ENCODE measurements at regions not wholly inside any gene's neighbourhood (a gene's known extent, or its start where the extent isn't known, plus 50 kb on each side); places are given as distances from the start of the nearest gene placed in this dataset.

DNA sequence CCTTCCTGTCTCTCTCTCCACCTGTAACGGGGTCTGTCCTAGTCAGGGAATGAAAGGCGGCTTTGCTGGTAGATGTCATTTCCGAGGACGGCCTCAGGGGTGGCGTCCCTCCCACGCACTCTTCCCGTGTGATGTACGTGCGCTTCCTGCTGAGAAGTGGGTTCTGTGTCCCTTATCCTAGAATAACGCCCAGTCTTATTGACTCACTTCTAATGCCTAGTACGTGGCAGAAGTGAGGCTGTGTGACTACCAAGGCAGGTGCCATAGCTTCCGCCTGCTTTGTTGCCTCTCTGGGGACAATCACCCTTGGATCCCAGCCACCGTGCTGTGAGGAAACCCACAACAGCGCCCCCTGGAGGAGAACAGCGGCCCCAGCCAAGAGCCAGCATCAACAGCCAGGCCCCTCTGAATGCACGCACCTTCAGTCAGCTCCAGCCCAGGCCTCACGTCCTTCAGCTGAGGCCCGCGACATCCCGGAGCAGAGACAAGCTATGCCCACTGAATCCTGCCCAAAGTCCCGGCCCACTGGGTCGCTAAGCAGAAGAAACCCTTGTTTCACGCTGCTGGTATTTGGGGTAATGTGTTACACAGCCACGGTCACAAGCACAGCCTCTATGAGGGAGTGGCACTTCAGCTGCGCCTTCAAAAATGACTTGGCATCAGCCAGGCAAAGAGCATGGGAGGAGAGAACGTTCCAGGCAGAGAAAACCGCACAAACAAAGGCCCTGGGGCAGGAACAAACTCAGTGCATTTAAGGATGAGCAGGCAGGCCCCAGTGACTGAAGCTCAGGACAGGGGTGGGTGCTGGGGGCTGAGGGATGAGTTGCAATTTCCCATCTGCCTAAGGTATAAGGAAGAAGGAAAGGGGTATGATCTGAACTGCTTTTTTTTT is 224.2 kb downstream of the NFATC2 start (continued):
- TF ChIP-seq, protein P1, sequence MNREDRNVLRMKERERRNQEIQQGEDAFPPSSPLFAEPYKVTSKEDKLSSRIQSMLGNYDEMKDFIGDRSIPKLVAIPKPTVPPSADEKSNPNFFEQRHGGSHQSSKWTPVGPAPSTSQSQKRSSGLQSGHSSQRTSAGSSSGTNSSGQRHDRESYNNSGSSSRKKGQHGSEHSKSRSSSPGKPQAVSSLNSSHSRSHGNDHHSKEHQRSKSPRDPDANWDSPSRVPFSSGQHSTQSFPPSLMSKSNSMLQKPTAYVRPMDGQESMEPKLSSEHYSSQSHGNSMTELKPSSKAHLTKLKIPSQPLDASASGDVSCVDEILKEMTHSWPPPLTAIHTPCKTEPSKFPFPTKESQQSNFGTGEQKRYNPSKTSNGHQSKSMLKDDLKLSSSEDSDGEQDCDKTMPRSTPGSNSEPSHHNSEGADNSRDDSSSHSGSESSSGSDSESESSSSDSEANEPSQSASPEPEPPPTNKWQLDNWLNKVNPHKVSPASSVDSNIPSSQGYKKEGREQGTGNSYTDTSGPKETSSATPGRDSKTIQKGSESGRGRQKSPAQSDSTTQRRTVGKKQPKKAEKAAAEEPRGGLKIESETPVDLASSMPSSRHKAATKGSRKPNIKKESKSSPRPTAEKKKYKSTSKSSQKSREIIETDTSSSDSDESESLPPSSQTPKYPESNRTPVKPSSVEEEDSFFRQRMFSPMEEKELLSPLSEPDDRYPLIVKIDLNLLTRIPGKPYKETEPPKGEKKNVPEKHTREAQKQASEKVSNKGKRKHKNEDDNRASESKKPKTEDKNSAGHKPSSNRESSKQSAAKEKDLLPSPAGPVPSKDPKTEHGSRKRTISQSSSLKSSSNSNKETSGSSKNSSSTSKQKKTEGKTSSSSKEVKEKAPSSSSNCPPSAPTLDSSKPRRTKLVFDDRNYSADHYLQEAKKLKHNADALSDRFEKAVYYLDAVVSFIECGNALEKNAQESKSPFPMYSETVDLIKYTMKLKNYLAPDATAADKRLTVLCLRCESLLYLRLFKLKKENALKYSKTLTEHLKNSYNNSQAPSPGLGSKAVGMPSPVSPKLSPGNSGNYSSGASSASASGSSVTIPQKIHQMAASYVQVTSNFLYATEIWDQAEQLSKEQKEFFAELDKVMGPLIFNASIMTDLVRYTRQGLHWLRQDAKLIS (CRISPR knock-in tag; IDR thresholded peaks at IDR 0.05) = no peak
- TF ChIP-seq SOX6 (IDR thresholded peaks at IDR 0.05) (no peak), E2F3 (CRISPR knock-in tag; IDR thresholded peaks at IDR 0.05) (peak; percentile 38; the same call in 1 of the 2 replicates), RUNX1 (IDR thresholded peaks at IDR 0.05; ENCODE audit: low read depth) (no peak), RBM34 (IDR thresholded peaks at IDR 0.05; ENCODE audit: borderline replicate concordance, insufficient read depth, low read length) (no peak), PYGO2 (tag; IDR thresholded peaks at IDR 0.05) (no peak), CBX8 (IDR thresholded peaks at IDR 0.05; ENCODE audit: borderline replicate concordance, extremely low read depth, low read depth, low read length, poor library complexity, severe bottlenecking) (no peak), ZNF717 (CRISPR knock-in tag; IDR thresholded peaks at IDR 0.05) (no peak), CSDE1 (IDR thresholded peaks at IDR 0.05) (no peak), MBD2 (IDR thresholded peaks at IDR 0.05; ENCODE audit: borderline replicate concordance, low read depth) (no peak)
- TF ChIP-seq, protein P2, sequence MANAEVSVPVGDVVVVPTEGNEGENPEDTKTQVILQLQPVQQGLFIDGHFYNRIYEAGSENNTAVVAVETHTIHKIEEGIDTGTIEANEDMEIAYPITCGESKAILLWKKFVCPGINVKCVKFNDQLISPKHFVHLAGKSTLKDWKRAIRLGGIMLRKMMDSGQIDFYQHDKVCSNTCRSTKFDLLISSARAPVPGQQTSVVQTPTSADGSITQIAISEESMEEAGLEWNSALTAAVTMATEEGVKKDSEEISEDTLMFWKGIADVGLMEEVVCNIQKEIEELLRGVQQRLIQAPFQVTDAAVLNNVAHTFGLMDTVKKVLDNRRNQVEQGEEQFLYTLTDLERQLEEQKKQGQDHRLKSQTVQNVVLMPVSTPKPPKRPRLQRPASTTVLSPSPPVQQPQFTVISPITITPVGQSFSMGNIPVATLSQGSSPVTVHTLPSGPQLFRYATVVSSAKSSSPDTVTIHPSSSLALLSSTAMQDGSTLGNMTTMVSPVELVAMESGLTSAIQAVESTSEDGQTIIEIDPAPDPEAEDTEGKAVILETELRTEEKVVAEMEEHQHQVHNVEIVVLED (CRISPR knock-in tag; IDR thresholded peaks at IDR 0.05) = no peak
- TF ChIP-seq, protein P3, sequence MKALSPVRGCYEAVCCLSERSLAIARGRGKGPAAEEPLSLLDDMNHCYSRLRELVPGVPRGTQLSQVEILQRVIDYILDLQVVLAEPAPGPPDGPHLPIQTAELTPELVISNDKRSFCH (CRISPR knock-in tag; IDR thresholded peaks at IDR 0.05) = no peak
- TF ChIP-seq, protein P3 (tag; IDR thresholded peaks at IDR 0.05) = no peak
- TF ChIP-seq, protein P4, sequence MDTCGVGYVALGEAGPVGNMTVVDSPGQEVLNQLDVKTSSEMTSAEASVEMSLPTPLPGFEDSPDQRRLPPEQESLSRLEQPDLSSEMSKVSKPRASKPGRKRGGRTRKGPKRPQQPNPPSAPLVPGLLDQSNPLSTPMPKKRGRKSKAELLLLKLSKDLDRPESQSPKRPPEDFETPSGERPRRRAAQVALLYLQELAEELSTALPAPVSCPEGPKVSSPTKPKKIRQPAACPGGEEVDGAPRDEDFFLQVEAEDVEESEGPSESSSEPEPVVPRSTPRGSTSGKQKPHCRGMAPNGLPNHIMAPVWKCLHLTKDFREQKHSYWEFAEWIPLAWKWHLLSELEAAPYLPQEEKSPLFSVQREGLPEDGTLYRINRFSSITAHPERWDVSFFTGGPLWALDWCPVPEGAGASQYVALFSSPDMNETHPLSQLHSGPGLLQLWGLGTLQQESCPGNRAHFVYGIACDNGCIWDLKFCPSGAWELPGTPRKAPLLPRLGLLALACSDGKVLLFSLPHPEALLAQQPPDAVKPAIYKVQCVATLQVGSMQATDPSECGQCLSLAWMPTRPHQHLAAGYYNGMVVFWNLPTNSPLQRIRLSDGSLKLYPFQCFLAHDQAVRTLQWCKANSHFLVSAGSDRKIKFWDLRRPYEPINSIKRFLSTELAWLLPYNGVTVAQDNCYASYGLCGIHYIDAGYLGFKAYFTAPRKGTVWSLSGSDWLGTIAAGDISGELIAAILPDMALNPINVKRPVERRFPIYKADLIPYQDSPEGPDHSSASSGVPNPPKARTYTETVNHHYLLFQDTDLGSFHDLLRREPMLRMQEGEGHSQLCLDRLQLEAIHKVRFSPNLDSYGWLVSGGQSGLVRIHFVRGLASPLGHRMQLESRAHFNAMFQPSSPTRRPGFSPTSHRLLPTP (IDR thresholded peaks at IDR 0.05; ENCODE audit: borderline replicate concordance, extremely low read depth, insufficient read length) = no peak
- TF ChIP-seq, protein P5, sequence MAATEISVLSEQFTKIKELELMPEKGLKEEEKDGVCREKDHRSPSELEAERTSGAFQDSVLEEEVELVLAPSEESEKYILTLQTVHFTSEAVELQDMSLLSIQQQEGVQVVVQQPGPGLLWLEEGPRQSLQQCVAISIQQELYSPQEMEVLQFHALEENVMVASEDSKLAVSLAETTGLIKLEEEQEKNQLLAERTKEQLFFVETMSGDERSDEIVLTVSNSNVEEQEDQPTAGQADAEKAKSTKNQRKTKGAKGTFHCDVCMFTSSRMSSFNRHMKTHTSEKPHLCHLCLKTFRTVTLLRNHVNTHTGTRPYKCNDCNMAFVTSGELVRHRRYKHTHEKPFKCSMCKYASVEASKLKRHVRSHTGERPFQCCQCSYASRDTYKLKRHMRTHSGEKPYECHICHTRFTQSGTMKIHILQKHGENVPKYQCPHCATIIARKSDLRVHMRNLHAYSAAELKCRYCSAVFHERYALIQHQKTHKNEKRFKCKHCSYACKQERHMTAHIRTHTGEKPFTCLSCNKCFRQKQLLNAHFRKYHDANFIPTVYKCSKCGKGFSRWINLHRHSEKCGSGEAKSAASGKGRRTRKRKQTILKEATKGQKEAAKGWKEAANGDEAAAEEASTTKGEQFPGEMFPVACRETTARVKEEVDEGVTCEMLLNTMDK (IDR thresholded peaks at IDR 0.05; ENCODE audit: borderline replicate concordance, insufficient read depth, low read depth, low read length, poor library complexity, severe bottlenecking) = peak; percentile 82

Data from K562 (cell line).